ENCODE measurements at regions not wholly inside any gene's neighbourhood (a gene's known extent, or its start where the extent isn't known, plus 50 kb on each side); places are given as distances from the start of the nearest gene placed in this dataset.

DNA sequence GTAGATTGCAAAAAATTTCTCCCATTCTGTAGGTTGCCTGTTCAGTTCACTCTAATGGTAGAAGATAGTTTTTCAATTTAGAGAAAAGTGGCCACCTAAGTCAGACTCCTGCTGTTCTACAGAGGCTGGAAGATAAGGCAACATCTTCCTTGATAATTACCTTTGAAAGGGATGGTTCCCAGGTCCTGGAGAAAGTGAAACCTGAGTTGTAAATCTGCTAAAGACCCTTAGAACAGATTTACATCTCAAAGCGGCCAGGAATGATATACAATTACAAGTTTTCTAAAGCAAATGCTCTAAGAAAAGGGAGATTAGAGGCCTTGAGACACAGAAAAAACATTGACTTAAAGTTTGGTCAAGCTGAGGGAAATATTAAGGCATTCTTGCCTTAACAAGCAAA, 1350.2 kb upstream of the FAM98A start:
- no peaks in the 10 kb centered on the region for H3K36me3 Mint-ChIP-seq

DNA sequence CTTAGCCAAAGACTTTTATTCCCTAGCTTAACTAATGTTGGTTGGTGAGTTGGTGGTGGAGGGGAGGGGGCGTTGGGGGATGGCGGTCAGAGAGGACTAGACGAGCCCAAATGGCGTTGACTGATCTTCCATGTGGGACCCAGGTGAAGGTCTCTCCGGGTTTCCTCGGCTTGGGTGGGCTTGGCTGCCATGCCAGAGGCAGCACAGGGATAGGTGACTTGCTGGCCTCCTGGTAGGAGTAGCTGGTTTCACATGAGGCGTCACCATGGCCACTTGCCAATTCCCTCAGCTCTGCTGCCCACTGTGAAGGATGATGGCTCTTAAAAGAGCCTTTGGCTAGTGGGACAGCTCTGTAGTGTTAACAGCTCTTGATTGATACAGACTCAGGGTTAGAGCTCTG, 1337.0 kb upstream of the FAM98A start:
- no peaks in the 10 kb centered on the region for H3K27me3 Mint-ChIP-seq
- H3K4me1 Mint-ChIP-seq (ENCODE audit: unreplicated experiment), result no peaks in the 10 kb centered on the region
- no peaks in the 10 kb centered on the region for H3K9me3 Mint-ChIP-seq
- no peaks in the 10 kb centered on the region for H3K36me3 Mint-ChIP-seq
- H3K27ac Mint-ChIP-seq, result no peak overlapping the region
- DNase-seq (ENCODE audit: extremely low spot score, unreplicated experiment), result no peak
- TF ChIP-seq, protein P1, sequence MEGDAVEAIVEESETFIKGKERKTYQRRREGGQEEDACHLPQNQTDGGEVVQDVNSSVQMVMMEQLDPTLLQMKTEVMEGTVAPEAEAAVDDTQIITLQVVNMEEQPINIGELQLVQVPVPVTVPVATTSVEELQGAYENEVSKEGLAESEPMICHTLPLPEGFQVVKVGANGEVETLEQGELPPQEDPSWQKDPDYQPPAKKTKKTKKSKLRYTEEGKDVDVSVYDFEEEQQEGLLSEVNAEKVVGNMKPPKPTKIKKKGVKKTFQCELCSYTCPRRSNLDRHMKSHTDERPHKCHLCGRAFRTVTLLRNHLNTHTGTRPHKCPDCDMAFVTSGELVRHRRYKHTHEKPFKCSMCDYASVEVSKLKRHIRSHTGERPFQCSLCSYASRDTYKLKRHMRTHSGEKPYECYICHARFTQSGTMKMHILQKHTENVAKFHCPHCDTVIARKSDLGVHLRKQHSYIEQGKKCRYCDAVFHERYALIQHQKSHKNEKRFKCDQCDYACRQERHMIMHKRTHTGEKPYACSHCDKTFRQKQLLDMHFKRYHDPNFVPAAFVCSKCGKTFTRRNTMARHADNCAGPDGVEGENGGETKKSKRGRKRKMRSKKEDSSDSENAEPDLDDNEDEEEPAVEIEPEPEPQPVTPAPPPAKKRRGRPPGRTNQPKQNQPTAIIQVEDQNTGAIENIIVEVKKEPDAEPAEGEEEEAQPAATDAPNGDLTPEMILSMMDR (conservative IDR thresholded peaks at IDR 0.05), result no peak
- no peak overlapping the region for H3K4me3 Mint-ChIP-seq

More for the DNA sequence above, 1350.2 kb upstream of the FAM98A start:
- no peak for DNase-seq (ENCODE audit: extremely low spot score, unreplicated experiment)
- no peak overlapping the region for H3K4me3 Mint-ChIP-seq
- no peak overlapping the region for H3K27ac Mint-ChIP-seq
- TF ChIP-seq, protein P1 (conservative IDR thresholded peaks at IDR 0.05), result no peak
- no peaks in the 10 kb centered on the region for H3K27me3 Mint-ChIP-seq
- H3K9me3 Mint-ChIP-seq, result no peaks in the 10 kb centered on the region
- no peaks in the 10 kb centered on the region for H3K4me1 Mint-ChIP-seq (ENCODE audit: unreplicated experiment)

DNA sequence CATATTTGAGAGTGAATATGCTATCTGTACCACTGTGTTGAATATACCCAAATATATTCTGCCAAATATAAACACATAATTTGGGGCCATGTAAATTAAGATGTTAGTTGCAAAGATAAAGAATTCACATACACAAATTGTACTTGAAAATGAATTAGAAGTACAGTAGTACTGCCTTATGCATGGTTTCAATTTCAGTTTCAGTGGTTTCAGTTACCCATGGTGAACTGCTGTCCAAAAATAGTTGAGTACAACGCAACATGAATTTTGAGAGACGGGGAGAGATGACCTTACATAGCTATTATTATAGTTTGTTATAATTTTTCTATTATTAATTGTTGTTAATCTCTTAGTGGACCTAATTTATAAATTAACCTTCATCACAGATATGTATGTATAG, 1313.0 kb upstream of the FAM98A start:
- Mint-ChIP-seq H3K36me3 (no peaks in the 10 kb centered on the region), H3K27ac (no peak overlapping the region), H3K27me3 (no peaks in the 10 kb centered on the region), H3K4me3 (no peak overlapping the region), H3K4me1 (ENCODE audit: unreplicated experiment) (no peaks in the 10 kb centered on the region), H3K9me3 (no peaks in the 10 kb centered on the region)
- TF ChIP-seq, protein P1 (conservative IDR thresholded peaks at IDR 0.05), result no peak
- DNase-seq (ENCODE audit: extremely low spot score, unreplicated experiment), result no peak

DNA sequence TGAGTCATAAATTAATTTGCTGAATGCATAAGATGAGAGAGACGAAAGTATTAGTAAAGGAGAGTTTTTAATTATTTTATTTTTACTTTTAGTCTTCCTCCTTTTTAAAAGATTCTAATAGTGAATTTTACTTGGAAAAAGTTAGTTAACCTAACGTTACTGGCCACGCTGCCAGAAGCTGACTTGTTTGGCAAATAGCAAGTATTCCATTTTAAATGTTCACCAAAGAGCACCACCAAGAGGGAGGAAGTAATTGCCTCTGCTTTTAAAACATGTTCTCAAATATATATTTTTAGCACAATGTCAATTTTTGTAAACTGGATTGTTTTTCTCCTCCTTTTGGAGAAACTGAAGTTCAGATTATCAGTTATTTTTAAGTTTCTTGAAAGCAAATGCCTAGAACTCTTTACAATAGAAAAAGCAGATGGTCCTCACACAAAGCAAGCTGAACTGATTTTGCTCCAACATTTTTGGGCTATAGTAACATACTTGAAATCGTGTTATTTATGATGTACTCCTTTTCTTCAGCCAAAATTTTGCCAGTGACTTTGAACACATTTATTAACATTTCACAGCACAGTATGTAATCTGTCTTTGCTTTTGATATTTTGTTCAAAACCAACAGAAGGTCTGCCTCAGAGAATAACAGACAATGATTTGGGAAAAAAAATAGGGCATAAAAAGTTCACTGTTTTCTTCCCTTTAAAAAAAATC, 1311.0 kb upstream of the FAM98A start:
- no peak overlapping the region for H3K27ac Mint-ChIP-seq
- no peak overlapping the region for H3K4me3 Mint-ChIP-seq
- no peaks in the 10 kb centered on the region for H3K4me1 Mint-ChIP-seq (ENCODE audit: unreplicated experiment)
- H3K27me3 Mint-ChIP-seq, result no peaks in the 10 kb centered on the region
- no peaks in the 10 kb centered on the region for H3K9me3 Mint-ChIP-seq
- no peak for DNase-seq (ENCODE audit: extremely low spot score, unreplicated experiment)
- TF ChIP-seq, protein P1 (conservative IDR thresholded peaks at IDR 0.05), result no peak
- no peaks in the 10 kb centered on the region for H3K36me3 Mint-ChIP-seq

DNA sequence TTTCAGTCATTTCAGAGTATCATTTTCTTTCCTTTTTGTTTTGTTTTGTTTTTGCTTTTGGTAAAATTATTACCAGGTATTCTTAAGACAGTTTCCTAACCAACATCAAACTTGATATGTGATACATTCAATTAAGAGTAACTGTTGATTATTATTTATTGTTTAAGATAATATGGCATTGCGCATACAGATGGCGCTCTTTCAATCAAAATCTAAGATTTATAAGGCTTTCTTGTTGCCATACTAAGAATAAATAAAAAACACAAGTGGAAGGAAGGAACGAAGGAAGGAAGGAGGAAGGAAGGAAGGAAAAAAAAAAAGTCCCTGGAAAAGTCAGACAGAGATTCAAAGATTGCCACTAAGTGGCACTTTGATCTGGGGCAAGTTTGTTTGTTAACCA, 1308.7 kb upstream of the FAM98A start:
- H3K4me1 Mint-ChIP-seq (ENCODE audit: unreplicated experiment), result no peaks in the 10 kb centered on the region
- TF ChIP-seq, protein P1 (conservative IDR thresholded peaks at IDR 0.05), result peak; percentile 16
- H3K27ac Mint-ChIP-seq, result no peak overlapping the region
- DNase-seq (ENCODE audit: extremely low spot score, unreplicated experiment), result no peak
- no peak overlapping the region for H3K4me3 Mint-ChIP-seq
- no peaks in the 10 kb centered on the region for H3K9me3 Mint-ChIP-seq
- no peaks in the 10 kb centered on the region for H3K27me3 Mint-ChIP-seq
- no peaks in the 10 kb centered on the region for H3K36me3 Mint-ChIP-seq
